ENCODE measurements at regions not wholly inside any gene's neighbourhood (a gene's known extent, or its start where the extent isn't known, plus 50 kb on each side); places are given as distances from the start of the nearest gene placed in this dataset.

DNA sequence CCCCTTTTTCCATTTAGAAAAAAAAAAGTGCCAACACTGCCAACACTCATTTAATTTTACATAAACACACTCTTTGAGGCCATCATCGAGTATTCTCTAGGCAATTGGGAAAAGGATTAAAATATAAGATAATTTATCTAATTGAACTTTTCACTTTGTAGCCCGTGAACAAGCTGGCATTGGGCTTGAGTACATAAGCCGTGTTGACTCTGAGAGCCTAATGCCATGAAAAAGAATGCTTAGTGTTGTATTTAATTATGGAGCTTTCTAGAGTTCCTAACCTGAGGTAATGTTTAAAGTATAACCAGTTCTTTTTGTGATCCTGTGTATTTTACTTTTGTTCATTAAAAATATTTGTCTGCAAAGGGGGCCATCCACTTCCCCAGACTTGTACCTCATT lies 193.8 kb downstream of the LYPLAL1 start:
- H3K4me3 ChIP-seq (ENCODE audit: low read length) = no peak overlapping the region
- no peaks in the 10 kb centered on the region for H3K36me3 Mint-ChIP-seq (ENCODE audit: low read depth)
- H3K9me3 Mint-ChIP-seq = no peaks in the 10 kb centered on the region
- H3K9me3 ChIP-seq (ENCODE audit: control insufficient read depth in 1 of 2, insufficient read depth in 1 of 2, low read length in 2 of 2) = peaks cover 0 to 1% of the 10 kb centered on the region in 2 experiments
- no peak overlapping the region for H3K4me3 Mint-ChIP-seq
- DNase-seq = no peak
- ATAC-seq (ENCODE audit: poor library complexity) = no peak
- intact Hi-C loops (cut with DNase I, micrococcal nuclease) = no loop called here
- POLR2A ChIA-PET = no interaction called here
- no peaks in the 10 kb centered on the region for H3K36me3 ChIP-seq (ENCODE audit: insufficient read depth, low read length)
- H3K27ac Mint-ChIP-seq = no peak overlapping the region
- H3K27me3 Mint-ChIP-seq = no peaks in the 10 kb centered on the region
- no peaks in the 10 kb centered on the region for H3K4me1 ChIP-seq (ENCODE audit: insufficient read depth, low read length)
- no peaks in the 10 kb centered on the region for H3K27me3 ChIP-seq (ENCODE audit: control insufficient read depth in 1 of 2, insufficient read depth in 2 of 2, low read length in 2 of 2)
- TF ChIP-seq, protein P1, sequence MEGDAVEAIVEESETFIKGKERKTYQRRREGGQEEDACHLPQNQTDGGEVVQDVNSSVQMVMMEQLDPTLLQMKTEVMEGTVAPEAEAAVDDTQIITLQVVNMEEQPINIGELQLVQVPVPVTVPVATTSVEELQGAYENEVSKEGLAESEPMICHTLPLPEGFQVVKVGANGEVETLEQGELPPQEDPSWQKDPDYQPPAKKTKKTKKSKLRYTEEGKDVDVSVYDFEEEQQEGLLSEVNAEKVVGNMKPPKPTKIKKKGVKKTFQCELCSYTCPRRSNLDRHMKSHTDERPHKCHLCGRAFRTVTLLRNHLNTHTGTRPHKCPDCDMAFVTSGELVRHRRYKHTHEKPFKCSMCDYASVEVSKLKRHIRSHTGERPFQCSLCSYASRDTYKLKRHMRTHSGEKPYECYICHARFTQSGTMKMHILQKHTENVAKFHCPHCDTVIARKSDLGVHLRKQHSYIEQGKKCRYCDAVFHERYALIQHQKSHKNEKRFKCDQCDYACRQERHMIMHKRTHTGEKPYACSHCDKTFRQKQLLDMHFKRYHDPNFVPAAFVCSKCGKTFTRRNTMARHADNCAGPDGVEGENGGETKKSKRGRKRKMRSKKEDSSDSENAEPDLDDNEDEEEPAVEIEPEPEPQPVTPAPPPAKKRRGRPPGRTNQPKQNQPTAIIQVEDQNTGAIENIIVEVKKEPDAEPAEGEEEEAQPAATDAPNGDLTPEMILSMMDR (IDR thresholded peaks at IDR 0.05) = no peak
- CTCF ChIA-PET = no interaction called here
- no peaks in the 10 kb centered on the region for H3K4me1 Mint-ChIP-seq (ENCODE audit: low read depth)
- no peak overlapping the region for H3K27ac ChIP-seq (ENCODE audit: low read depth in 1 of 2, low read length in 2 of 2)

DNA sequence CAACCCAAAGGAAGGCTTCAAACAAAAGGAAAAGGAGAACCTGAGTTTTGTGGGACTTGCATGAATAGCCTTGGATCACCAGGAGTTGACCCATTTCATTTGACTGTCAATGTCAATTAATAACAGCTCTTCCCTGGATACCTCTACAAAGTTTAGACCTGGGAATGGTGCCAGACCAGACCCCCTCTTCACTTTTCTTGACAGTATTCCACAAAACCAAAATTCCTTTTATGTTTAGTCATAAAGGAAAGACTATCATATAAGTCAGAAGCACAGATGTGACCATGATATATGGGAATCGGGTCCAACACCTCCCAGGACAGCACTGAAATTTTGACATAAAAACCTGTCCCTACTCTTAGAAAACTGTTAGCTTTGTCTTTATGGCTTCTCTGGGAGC lies 191.8 kb downstream of the LYPLAL1 start:
- TF ChIP-seq, protein P1 (IDR thresholded peaks at IDR 0.05) = no peak
- no peak overlapping the region for H3K4me3 Mint-ChIP-seq
- no peaks in the 10 kb centered on the region for H3K27me3 Mint-ChIP-seq
- POLR2A ChIA-PET = no interaction called here
- H3K27ac ChIP-seq (ENCODE audit: low read depth in 1 of 2, low read length in 2 of 2) = no peak overlapping the region
- no peaks in the 10 kb centered on the region for H3K4me1 ChIP-seq (ENCODE audit: insufficient read depth, low read length)
- no peaks in the 10 kb centered on the region for H3K9me3 ChIP-seq (ENCODE audit: control insufficient read depth in 1 of 2, insufficient read depth in 1 of 2, low read length in 2 of 2)
- ATAC-seq (ENCODE audit: poor library complexity) (no peak), DNase-seq (no peak)
- H3K4me3 ChIP-seq (ENCODE audit: low read length) = no peak overlapping the region
- no peak overlapping the region for H3K27ac Mint-ChIP-seq
- intact Hi-C loops (cut with DNase I, micrococcal nuclease) = no loop called here
- no peaks in the 10 kb centered on the region for H3K9me3 Mint-ChIP-seq
- CTCF ChIA-PET = no interaction called here
- no peaks in the 10 kb centered on the region for H3K36me3 ChIP-seq (ENCODE audit: insufficient read depth, low read length)
- H3K27me3 ChIP-seq (ENCODE audit: control insufficient read depth in 1 of 2, insufficient read depth in 2 of 2, low read length in 2 of 2) = no peaks in the 10 kb centered on the region
- H3K4me1 Mint-ChIP-seq (ENCODE audit: low read depth) = no peaks in the 10 kb centered on the region
- no peaks in the 10 kb centered on the region for H3K36me3 Mint-ChIP-seq (ENCODE audit: low read depth)

DNA sequence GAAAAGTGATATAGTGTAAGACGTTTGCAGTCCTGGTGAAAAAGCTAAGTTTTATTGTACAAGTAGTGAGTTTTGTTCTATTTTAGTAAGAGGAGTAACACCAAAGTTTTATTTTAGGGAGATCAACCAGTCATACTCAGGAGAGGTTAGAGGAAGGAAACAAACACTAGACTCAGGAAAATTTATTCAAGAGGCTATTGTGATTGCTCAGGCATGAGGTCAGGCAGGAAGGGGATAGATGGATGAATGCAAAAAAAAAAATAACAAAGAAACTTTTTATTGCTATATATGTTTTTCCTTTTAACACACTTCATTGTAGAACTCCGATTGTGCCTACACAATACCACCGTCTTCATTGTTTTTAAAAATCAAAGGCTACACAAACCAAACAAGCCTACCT lies 189.0 kb downstream of the LYPLAL1 start:
- H3K27me3 Mint-ChIP-seq = no peaks in the 10 kb centered on the region
- H3K27ac Mint-ChIP-seq = no peak overlapping the region
- no peak overlapping the region for H3K27ac ChIP-seq (ENCODE audit: low read depth in 1 of 2, low read length in 2 of 2)
- H3K4me1 ChIP-seq (ENCODE audit: insufficient read depth, low read length) = no peaks in the 10 kb centered on the region
- H3K4me1 Mint-ChIP-seq (ENCODE audit: low read depth) = no peaks in the 10 kb centered on the region
- no peaks in the 10 kb centered on the region for H3K36me3 Mint-ChIP-seq (ENCODE audit: low read depth)
- H3K36me3 ChIP-seq (ENCODE audit: insufficient read depth, low read length) = no peaks in the 10 kb centered on the region
- no peak overlapping the region for H3K4me3 ChIP-seq (ENCODE audit: low read length)
- H3K27me3 ChIP-seq (ENCODE audit: control insufficient read depth in 1 of 2, insufficient read depth in 2 of 2, low read length in 2 of 2) = no peaks in the 10 kb centered on the region
- no peak overlapping the region for H3K4me3 Mint-ChIP-seq
- intact Hi-C loops (cut with DNase I, micrococcal nuclease) = no loop called here
- H3K9me3 Mint-ChIP-seq = no peaks in the 10 kb centered on the region
- ATAC-seq (ENCODE audit: poor library complexity) (no peak), DNase-seq (no peak)
- ChIA-PET POLR2A (no interaction called here), CTCF (no interaction called here)
- TF ChIP-seq, protein P1 (IDR thresholded peaks at IDR 0.05) = no peak
- no peaks in the 10 kb centered on the region for H3K9me3 ChIP-seq (ENCODE audit: control insufficient read depth in 1 of 2, insufficient read depth in 1 of 2, low read length in 2 of 2)
